ENCODE measurements at regions not wholly inside any gene's neighbourhood (a gene's known extent, or its start where the extent isn't known, plus 50 kb on each side); places are given as distances from the start of the nearest gene placed in this dataset.
"Not testable (repeated sequence)": the region's sequence is repeated elsewhere in the genome, so short reads cannot be mapped to it uniquely, and the experiment has no call there.

GRCh38 chr3:67154429-67154828 is 156.3 kb downstream of the KBTBD8 start:
- no peak for DNase-seq (ENCODE audit: low read depth in 2 of 2)

DNA sequence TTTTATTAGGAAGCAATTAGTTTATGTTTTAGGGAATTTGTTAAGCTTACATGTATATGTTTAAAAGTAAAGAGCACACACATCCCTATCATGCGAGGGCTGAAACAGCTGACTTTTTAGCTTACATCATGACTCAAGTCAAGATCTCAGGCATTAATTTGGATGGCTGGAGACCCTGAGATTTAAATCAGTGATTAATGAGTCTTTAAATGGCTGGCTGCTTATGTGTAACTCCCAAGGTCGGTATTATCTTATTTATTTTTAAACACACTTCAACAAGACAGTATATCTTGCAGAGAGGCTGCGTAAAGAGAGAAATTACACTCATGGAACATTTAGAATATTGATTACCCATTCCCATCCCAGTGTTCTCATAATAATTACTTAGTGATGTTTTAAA is 169.4 kb downstream of the KBTBD8 start:
- no peak for DNase-seq (ENCODE audit: low read depth in 2 of 2)

- DNase-seq (ENCODE audit: low read depth in 2 of 2), result no peak
These were observed 173.7 kb downstream of the KBTBD8 start for GRCh38 chr3:67171841-67172240.

- DNase-seq (ENCODE audit: low read depth in 2 of 2), result not testable (repeated sequence)
These were observed 175.0 kb downstream of the KBTBD8 start for GRCh38 chr3:67173130-67173529.

DNA sequence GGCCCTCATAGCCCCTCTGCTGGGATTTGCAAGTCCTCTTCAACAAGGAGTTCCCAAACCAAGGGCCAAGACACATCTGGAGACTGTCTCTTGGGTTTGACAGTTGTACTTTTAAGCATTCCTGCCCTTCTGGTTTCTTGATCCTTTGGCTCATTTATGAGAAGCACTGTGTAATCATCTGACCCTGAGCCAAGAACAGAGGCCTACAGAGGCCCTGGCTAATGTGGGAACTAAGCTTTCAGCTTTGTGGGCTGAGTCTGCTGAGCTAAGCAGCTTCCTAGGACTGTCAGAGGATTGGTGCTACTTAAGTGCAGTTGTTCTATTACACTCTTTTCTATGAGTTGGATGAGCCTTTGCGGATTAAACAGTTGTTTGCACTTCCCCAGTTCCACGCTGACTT is 178.3 kb downstream of the KBTBD8 start:
- no peak for DNase-seq (ENCODE audit: low read depth in 2 of 2)

DNA sequence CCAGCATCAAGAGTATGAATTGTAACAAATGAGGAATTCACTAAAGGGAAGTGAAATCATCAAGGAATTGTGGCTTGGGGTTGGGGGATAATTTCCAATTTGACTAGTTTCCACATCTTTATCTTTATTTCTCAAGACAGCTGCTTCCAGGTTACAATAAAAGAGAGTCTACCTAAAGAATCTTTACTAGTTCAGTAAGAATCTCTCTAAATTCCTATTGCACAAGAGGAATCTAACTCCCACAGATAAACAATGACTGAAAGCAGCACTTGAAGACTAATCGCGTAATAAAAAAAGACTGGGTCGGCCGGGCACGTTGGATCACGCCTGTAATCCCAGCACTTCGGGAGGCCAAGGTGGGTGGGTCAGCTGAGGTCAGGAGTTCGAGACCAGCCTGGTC is 194.4 kb downstream of the KBTBD8 start:
- no peak for DNase-seq (ENCODE audit: low read depth in 2 of 2)

GRCh38 chr3:67196677-67197076 is 198.6 kb downstream of the KBTBD8 start:
- DNase-seq (ENCODE audit: low read depth in 2 of 2), result no peak

GRCh38 chr3:67198374-67198773 is 200.3 kb downstream of the KBTBD8 start:
- no peak for DNase-seq (ENCODE audit: low read depth in 2 of 2)

- no peak for DNase-seq (ENCODE audit: low read depth in 2 of 2)
These were observed 202.5 kb downstream of the KBTBD8 start for GRCh38 chr3:67200618-67201017.

GRCh38 chr3:67201026-67201425 is 202.9 kb downstream of the KBTBD8 start:
- DNase-seq (ENCODE audit: low read depth in 2 of 2), result no peak

DNA sequence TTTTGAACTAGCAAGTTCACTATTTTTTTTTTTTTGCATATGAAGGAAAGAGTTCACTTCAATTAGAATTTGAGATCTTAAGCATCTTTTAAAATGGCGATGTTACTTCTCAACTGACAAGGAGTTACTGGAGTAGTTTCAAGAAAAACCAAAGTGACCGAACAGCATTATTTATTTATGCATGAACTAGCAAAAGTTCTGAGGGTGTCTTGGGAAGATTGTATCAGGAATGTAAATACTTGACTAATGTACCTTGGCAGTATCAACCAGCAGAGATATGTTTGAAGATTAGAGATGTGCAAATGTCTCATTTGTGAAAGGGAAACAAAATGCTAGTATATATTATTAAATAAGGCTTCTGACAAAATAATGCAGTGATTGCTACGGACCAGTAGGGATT is 203.9 kb downstream of the KBTBD8 start:
- DNase-seq (ENCODE audit: low read depth in 2 of 2), result no peak

DNA sequence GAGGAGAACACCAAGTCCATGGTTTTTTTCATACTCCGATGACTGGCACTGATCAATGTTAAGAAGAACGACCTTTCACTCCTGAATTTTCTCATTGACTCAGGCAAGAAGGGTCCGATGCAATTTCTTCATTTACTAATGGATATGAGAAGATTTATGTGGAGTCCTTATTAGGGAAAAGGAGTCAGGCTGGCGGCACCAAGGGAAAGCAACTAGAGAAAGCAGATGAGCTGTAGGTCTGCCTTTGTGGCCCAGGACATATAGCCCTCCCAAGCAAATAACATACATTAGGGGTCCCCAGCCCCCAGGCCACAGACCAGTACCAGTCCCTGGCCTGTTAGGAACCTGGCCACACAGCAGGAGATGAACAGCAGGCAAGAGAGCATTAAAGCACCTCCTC is 206.8 kb downstream of the KBTBD8 start:
- DNase-seq (ENCODE audit: low read depth in 2 of 2), result no peak

GRCh38 chr3:67215690-67216089 is 217.6 kb downstream of the KBTBD8 start:
- DNase-seq (ENCODE audit: low read depth in 2 of 2), result no peak

DNA sequence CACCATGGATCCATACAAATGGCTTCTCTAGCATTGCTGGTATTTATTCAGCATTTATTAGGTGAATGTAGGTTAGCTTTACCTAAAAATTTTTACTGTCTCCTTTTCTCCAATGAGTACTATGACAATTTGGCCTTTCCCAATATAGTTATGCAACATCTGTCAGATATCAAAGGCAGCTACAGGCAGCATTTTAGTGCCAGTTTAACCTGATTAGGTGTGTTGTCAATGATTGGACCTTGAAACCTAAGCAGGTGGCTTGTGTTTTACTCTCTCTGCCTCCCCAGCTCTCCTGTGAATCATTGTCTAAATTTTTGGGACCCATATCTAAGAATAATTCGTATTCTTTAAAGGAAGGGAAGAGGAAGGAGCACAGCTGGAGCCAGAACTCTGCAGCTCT is 228.9 kb downstream of the KBTBD8 start:
- DNase-seq (ENCODE audit: low read depth in 2 of 2), result no peak

GRCh38 chr3:67228136-67228535 is 230.0 kb downstream of the KBTBD8 start:
- DNase-seq (ENCODE audit: low read depth in 2 of 2), result no peak

DNA sequence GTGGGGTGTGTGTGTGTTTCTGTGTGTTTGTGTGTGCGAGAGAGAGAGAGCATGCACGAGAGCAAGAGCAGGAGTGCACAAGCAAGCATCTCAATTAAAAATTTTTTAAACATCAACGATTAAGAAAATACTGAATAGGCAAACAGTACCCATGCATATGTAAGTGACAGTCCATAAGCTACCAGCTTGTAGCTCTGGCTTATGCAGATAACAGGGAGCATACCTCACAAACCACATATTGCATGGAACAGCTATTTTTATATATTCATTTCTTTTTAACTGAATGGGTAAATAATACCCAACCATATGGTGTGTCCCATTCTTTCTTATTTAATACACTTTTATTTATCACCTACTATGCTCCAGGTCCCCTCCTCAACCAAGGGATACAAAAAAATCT is 234.5 kb downstream of the KBTBD8 start:
- DNase-seq (ENCODE audit: low read depth in 2 of 2), result no peak

- no peak for DNase-seq (ENCODE audit: low read depth in 2 of 2)
These were observed 241.2 kb downstream of the KBTBD8 start for GRCh38 chr3:67239353-67239752.

- DNase-seq (ENCODE audit: low read depth in 2 of 2), result no peak
These were observed 243.0 kb downstream of the KBTBD8 start for GRCh38 chr3:67241084-67241483.

DNA sequence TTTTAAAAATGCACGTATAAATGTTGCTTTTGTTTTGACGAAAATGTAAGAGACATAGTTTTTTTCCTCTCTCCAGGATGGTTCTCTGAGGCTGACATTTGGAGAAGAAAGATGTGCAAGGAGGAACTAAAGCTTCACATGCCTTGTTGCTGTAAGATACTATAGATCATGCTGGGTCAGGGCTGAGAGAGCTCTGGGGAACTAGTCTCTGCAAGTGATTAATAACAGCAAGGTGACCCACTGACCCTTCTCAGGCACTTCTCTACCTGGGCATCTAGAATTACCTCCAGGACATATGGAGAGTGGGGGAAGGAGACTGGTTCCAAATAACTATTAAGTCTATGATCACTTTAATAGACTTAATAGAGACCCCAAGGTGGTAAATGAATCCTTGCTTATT is 246.0 kb downstream of the KBTBD8 start:
- no peak for DNase-seq (ENCODE audit: low read depth in 2 of 2)

DNA sequence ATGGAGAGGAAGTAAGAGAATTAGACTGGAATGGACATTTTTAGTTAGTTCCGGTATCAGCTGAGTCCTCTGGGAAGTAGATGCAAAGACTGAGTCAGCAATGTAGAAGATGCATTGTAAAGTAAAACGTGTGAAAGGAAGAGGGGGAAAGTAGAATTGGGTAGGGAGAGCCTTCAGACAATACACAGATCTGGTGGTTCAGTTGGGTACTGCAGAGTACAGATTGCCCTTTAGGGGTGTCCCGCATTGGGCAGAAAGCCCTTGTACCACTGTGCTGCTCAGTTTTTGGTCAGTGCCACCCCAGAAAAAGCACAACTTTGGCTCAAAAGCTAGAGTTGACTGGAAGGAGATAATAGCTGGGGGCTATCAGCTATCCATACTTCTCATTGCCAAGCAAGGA is 247.4 kb downstream of the KBTBD8 start:
- no peak for DNase-seq (ENCODE audit: low read depth in 2 of 2)

- DNase-seq (ENCODE audit: low read depth in 2 of 2), result no peak
These were observed 250.6 kb downstream of the KBTBD8 start for GRCh38 chr3:67248726-67249125.

- DNase-seq (ENCODE audit: low read depth in 2 of 2), result not testable (repeated sequence)
These were observed 254.8 kb downstream of the KBTBD8 start for GRCh38 chr3:67252906-67253305.

GRCh38 chr3:67278015-67278618 is 280.0 kb downstream of the KBTBD8 start:
- no peak for DNase-seq (ENCODE audit: low read depth in 2 of 2)

DNA sequence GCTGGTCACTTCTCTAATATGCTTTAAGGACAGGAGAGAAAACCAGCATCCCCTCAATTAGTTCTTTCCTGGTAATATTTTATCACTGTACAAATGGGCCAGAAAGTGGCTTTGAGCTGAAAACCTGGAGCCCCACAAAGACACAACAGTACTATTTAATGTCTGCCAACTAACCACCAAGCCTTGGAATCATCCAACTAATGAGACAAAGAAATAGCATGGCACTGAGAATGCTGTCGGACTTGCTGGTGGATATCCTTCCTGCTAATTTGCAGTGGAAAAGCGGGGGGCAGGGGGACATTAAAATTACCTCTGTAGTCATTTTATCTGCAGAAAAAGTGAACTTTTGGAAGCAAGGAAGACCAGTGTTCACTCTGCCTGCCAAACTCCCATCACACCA is 288.5 kb downstream of the KBTBD8 start:
- DNase-seq (ENCODE audit: low read depth in 2 of 2), result no peak

Data from stimulated activated CD4-positive, alpha-beta T cell treated with anti-CD3 and anti-CD28 coated beads, Interleukin-1b, Interleukin-23, amount 100 ng/mL, for 1 hour (primary cell).